CD14-positive monocyte (primary cell): ENCODE measurements at regions not wholly inside any gene's neighbourhood (a gene's known extent, or its start where the extent isn't known, plus 50 kb on each side); places are given as distances from the start of the nearest gene placed in this dataset.

Source experiments
- DNase-seq, 3 donors: peaks; one replicate each; pipeline ENCODE4 v3.0.0-alpha.2; 2011 to 2022
- H2AFZ ChIP-seq: 2 replicates; pipeline ENCODE4 v1.6.0; 2012; ENCODE audit warnings: mild to moderate bottlenecking, low read depth, low read length, inconsistent platforms; ENCODE audit not compliant: insufficient read depth, poor library complexity, severe bottlenecking
- H3K27ac ChIP-seq, 2 donors: 1 replicate in 1 of 2; 2 replicates in 1 of 2; pipeline ENCODE4 v1.5.1; 2012 to 2013; ENCODE audit warnings: low read length in 2 of 2, control low read depth in 1 of 2, inconsistent platforms in 1 of 2, low read depth in 1 of 2, mild to moderate bottlenecking in 1 of 2
- H3K27me3 ChIP-seq, 2 donors: one replicate each; pipeline versions ENCODE4 v1.6.0 to v1.6.1; 2011 to 2013; ENCODE audit warnings: low read length in 2 of 2; ENCODE audit not compliant: control insufficient read depth in 2 of 2, insufficient read depth in 2 of 2
- H3K36me3 ChIP-seq, 2 donors: replicated peaks in 1 of 2; 1 replicate in 1 of 2; 2 replicates in 1 of 2; pipeline versions ENCODE4 v1.5.1 to v1.6.1; 2012 to 2013; ENCODE audit warnings: low read length in 2 of 2, control low read depth in 1 of 2, inconsistent platforms in 1 of 2, mild to moderate bottlenecking in 1 of 2; ENCODE audit not compliant: insufficient read depth in 2 of 2, control insufficient read depth in 1 of 2
- H3K4me1 ChIP-seq, 2 donors: 1 replicate in 1 of 2; 2 replicates in 1 of 2; pipeline versions ENCODE4 v1.5.1 to v1.6.1; 2012 to 2013; ENCODE audit warnings: low read length in 2 of 2, control low read depth in 1 of 2, inconsistent platforms in 1 of 2, mild to moderate bottlenecking in 1 of 2, moderate library complexity in 1 of 2; ENCODE audit not compliant: insufficient read depth in 2 of 2, control insufficient read depth in 1 of 2
- H3K4me2 ChIP-seq: replicated peaks from 2 replicates; pipeline ENCODE3; 2012; ENCODE audit warnings: low read length, moderate library complexity, mild to moderate bottlenecking; ENCODE audit not compliant: poor library complexity, severe bottlenecking; ENCODE audit errors: extremely low read depth
- H3K4me3 ChIP-seq, 3 experiments: fragments of 200-600 bp in 1 of 3; sonication (generic) in 1 of 3; replicated peaks in 1 of 3; 1 replicate in 2 of 3; 2 replicates in 1 of 3; pipeline ENCODE4 v1.5.1; 2011 to 2013; ENCODE audit warnings: low read length in 3 of 3, mild to moderate bottlenecking in 3 of 3, control low read depth in 2 of 3, low read depth in 2 of 3, inconsistent platforms in 1 of 3, moderate library complexity in 1 of 3
- H3K79me2 ChIP-seq: 2 replicates; pipeline ENCODE4 v1.6.0; 2012; ENCODE audit warnings: mild to moderate bottlenecking, control low read depth, inconsistent platforms, low read length, moderate library complexity; ENCODE audit not compliant: insufficient read depth
- H3K9ac ChIP-seq: 2 replicates; pipeline ENCODE4 v1.6.0; 2017; ENCODE audit warnings: low read length, mild to moderate bottlenecking; ENCODE audit not compliant: insufficient read depth, poor library complexity, severe bottlenecking
- H3K9me3 ChIP-seq, 2 donors: replicated peaks in 1 of 2; 1 replicate in 1 of 2; 2 replicates in 1 of 2; pipeline versions ENCODE4 v1.5.1 to v1.6.1; 2012 to 2013; ENCODE audit warnings: low read length in 2 of 2, control low read depth in 1 of 2; ENCODE audit not compliant: control insufficient read depth in 1 of 2, insufficient read depth in 1 of 2
- H4K20me1 ChIP-seq: 2 replicates; pipeline ENCODE4 v1.6.0; 2012; ENCODE audit warnings: mild to moderate bottlenecking, low read length, control low read depth, moderate library complexity; ENCODE audit not compliant: insufficient read depth
- H3K27ac Mint-ChIP-seq, 7 donors: one replicate each; pipeline ENCODE4 v1.8.0; 2020; ENCODE audit warnings: mild to moderate bottlenecking in 7 of 7, mixed read lengths in 7 of 7, moderate library complexity in 6 of 7, inconsistent platforms in 2 of 7
- H3K27me3 Mint-ChIP-seq, 3 donors: one replicate each; pipeline ENCODE4 v1.8.0; 2021 to 2022; ENCODE audit warnings: low read depth in 3 of 3, mild to moderate bottlenecking in 3 of 3, mixed read lengths in 3 of 3, moderate library complexity in 3 of 3, inconsistent platforms in 1 of 3
- H3K36me3 Mint-ChIP-seq, 2 donors: one replicate each; pipeline ENCODE4 v1.8.0; 2020; ENCODE audit warnings: mixed read lengths in 2 of 2, inconsistent platforms in 1 of 2, mild to moderate bottlenecking in 1 of 2
- H3K4me1 Mint-ChIP-seq: one replicate; pipeline ENCODE4 v1.8.0; 2020; ENCODE audit warnings: mild to moderate bottlenecking, mixed read lengths
- H3K4me3 Mint-ChIP-seq, 2 donors: one replicate each; pipeline ENCODE4 v1.8.0; 2020; ENCODE audit warnings: mild to moderate bottlenecking in 2 of 2, mixed read lengths in 2 of 2, moderate library complexity in 1 of 2
- H3K9me3 Mint-ChIP-seq, 7 donors: one replicate each; pipeline ENCODE4 v1.8.0; 2020 to 2022; ENCODE audit warnings: mixed read lengths in 7 of 7, mild to moderate bottlenecking in 6 of 7, moderate library complexity in 6 of 7, inconsistent platforms in 2 of 7
- WGBS: methylation state at CpG from one replicate; pipeline ENCODE4 v1.1.5; 2013; ENCODE audit warnings: missing lambda C conversion rate; ENCODE audit not compliant: insufficient coverage; 5-methylcytosine and 5-hydroxymethylcytosine counted together
- intact Hi-C, 2 donors: fragments of 100-400 bp; cut with micrococcal nuclease; formaldehyde crosslinking; loops; one replicate each; pipeline versions ENCODE4 v1.15.0 to v1.15.1; 2023
- TF ChIP-seq, protein P1 (sequence below): fragments of 200-600 bp; IDR thresholded peaks from one replicate; pipeline ENCODE4 v1.8.0; 2022; ENCODE audit warnings: antibody characterized with exemption, mild to moderate bottlenecking

DNA sequence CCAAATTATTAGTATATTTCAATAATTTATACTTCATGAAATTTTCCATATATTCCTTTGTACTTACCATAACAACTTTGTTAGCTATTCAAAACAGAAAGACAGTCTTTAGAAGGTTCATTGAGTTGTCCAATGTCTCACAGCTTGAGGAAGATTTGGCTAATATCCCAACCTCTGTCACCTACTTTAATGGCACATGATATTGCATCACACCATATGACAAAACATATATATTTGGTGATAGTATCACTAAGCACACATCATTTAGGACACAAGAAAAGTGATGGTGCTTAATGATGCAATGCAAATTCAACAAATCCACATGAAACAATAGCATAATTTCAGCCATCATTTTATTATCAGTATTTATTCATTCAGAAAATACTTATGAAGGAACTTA, 122.0 kb upstream of the BRINP3 start:
- Histone ChIP-seq H3K27ac (no peak overlapping the region), H3K9me3 (peaks cover 0 to 4% of the 10 kb centered on the region in 2 donors), H3K36me3 (no peaks in the 10 kb centered on the region), H3K4me3 (no peak overlapping the region), H4K20me1 (no peaks in the 10 kb centered on the region), H2AFZ (no peak overlapping the region), H3K9ac (no peak overlapping the region), H3K4me2 (no peak overlapping the region), H3K27me3 (no peaks in the 10 kb centered on the region), H3K79me2 (no peaks in the 10 kb centered on the region), H3K4me1 (no peaks in the 10 kb centered on the region)
- Mint-ChIP-seq H3K36me3 (no peaks in the 10 kb centered on the region), H3K9me3 (peaks cover 0 to 4% (median 1%) of the 10 kb centered on the region in 7 donors), H3K4me3 (no peak overlapping the region), H3K4me1 (no peaks in the 10 kb centered on the region), H3K27me3 (no peaks in the 10 kb centered on the region), H3K27ac (no peak overlapping the region)
- no peak for DNase-seq
- intact Hi-C loops = no loop called here
- TF ChIP-seq, protein P1, sequence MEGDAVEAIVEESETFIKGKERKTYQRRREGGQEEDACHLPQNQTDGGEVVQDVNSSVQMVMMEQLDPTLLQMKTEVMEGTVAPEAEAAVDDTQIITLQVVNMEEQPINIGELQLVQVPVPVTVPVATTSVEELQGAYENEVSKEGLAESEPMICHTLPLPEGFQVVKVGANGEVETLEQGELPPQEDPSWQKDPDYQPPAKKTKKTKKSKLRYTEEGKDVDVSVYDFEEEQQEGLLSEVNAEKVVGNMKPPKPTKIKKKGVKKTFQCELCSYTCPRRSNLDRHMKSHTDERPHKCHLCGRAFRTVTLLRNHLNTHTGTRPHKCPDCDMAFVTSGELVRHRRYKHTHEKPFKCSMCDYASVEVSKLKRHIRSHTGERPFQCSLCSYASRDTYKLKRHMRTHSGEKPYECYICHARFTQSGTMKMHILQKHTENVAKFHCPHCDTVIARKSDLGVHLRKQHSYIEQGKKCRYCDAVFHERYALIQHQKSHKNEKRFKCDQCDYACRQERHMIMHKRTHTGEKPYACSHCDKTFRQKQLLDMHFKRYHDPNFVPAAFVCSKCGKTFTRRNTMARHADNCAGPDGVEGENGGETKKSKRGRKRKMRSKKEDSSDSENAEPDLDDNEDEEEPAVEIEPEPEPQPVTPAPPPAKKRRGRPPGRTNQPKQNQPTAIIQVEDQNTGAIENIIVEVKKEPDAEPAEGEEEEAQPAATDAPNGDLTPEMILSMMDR = no peak

DNA sequence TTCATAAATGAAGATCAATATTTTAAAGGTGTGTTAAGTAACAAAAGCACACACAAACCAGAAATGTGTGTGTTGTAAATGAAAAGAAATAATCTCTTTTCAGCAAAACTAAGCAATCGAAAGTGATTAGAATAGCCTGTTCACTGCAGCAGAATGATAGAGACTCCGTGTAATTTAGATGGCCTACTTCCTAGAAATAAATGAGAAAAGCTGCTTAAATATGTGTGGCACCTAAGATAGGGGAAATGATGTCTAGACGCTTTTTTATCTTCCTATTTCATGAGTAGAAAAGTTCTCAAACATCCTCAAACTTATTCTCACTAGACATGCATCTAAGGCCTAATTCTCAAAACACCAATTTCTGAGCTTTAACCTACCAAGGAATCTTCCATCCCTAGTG, 124.7 kb upstream of the BRINP3 start:
- Histone ChIP-seq H4K20me1 (no peaks in the 10 kb centered on the region), H3K4me2 (no peak overlapping the region), H3K9ac (no peak overlapping the region), H3K4me1 (no peaks in the 10 kb centered on the region), H3K4me3 (no peak overlapping the region), H3K36me3 (no peaks in the 10 kb centered on the region), H3K9me3 (peaks cover 0 to 4% of the 10 kb centered on the region in 2 donors), H3K27ac (no peak overlapping the region), H3K79me2 (no peaks in the 10 kb centered on the region), H2AFZ (no peak overlapping the region), H3K27me3 (no peaks in the 10 kb centered on the region)
- WGBS = no CpG with 5 or more reads among the region's 3 CpGs
- Mint-ChIP-seq H3K27ac (no peak overlapping the region), H3K4me3 (no peak overlapping the region), H3K36me3 (no peaks in the 10 kb centered on the region), H3K9me3 (peaks cover 0 to 5% (median 0%) of the 10 kb centered on the region in 7 donors), H3K27me3 (peaks cover 0 to 2% (median 0%) of the 10 kb centered on the region in 3 donors), H3K4me1 (no peaks in the 10 kb centered on the region)
- intact Hi-C loops = no loop called here
- TF ChIP-seq, protein P1 = no peak
- DNase-seq = no peak
